Endodermal cell (in vitro differentiated cells): ENCODE measurements at regions not wholly inside any gene's neighbourhood (a gene's known extent, or its start where the extent isn't known, plus 50 kb on each side); places are given as distances from the start of the nearest gene placed in this dataset.

Source experiments
- DNase-seq: peaks from one replicate; pipeline ENCODE4 v3.0.0-alpha.2; 2017
- H3K27ac ChIP-seq: 2 replicates; pipeline ENCODE4 v1.5.1; 2013; ENCODE audit warnings: mild to moderate bottlenecking, low read depth, low read length, moderate library complexity
- H3K27me3 ChIP-seq: 2 replicates; pipeline ENCODE4 v1.6.1; 2013; ENCODE audit warnings: mild to moderate bottlenecking, low read length, moderate library complexity; ENCODE audit not compliant: insufficient read depth, control insufficient read depth, poor library complexity, severe bottlenecking
- H3K36me3 ChIP-seq: 2 replicates; pipeline ENCODE4 v1.7.0; 2013; ENCODE audit warnings: mild to moderate bottlenecking, low read length, moderate library complexity; ENCODE audit not compliant: control insufficient read depth, insufficient read depth
- H3K4me1 ChIP-seq: one replicate; pipeline ENCODE4 v1.7.0; 2013; ENCODE audit warnings: low read length; ENCODE audit not compliant: control insufficient read depth, insufficient read depth
- H3K4me3 ChIP-seq: 2 replicates; pipeline ENCODE4 v1.5.1; 2013; ENCODE audit warnings: mild to moderate bottlenecking, low read length, moderate library complexity
- H3K9ac ChIP-seq: 2 replicates; pipeline ENCODE4 v1.6.1; 2013; ENCODE audit warnings: mild to moderate bottlenecking, low read length, moderate library complexity; ENCODE audit not compliant: poor library complexity, severe bottlenecking; ENCODE audit errors: extremely low read depth
- H3K9me3 ChIP-seq: 2 replicates; pipeline ENCODE4 v1.6.1; 2013; ENCODE audit warnings: mild to moderate bottlenecking, low read length, moderate library complexity; ENCODE audit not compliant: control insufficient read depth
- H3K27ac Mint-ChIP-seq: 2 replicates; pipeline ENCODE4 v1.8.0; 2020; ENCODE audit warnings: mixed read lengths
- H3K27me3 Mint-ChIP-seq: 2 replicates; pipeline ENCODE4 v1.8.0; 2021; ENCODE audit warnings: mild to moderate bottlenecking, mixed read lengths; ENCODE audit not compliant: insufficient read depth
- H3K36me3 Mint-ChIP-seq: 2 replicates; pipeline ENCODE4 v1.8.0; 2020; ENCODE audit warnings: low read depth, mixed read lengths
- H3K4me1 Mint-ChIP-seq: 2 replicates; pipeline ENCODE4 v1.8.0; 2020; ENCODE audit warnings: mixed read lengths
- H3K4me3 Mint-ChIP-seq: 2 replicates; pipeline ENCODE4 v1.8.0; 2020; ENCODE audit warnings: mild to moderate bottlenecking, moderate library complexity, mixed read lengths
- H3K9me3 Mint-ChIP-seq: 2 replicates; pipeline ENCODE4 v1.8.0; 2020; ENCODE audit warnings: mild to moderate bottlenecking, mixed read lengths
- CTCF ChIP-seq: fragments of 200-600 bp; sonication (generic); conservative IDR thresholded peaks from 2 replicates; pipeline ENCODE4 v1.5.0; 2021; ENCODE audit warnings: antibody characterized with exemption, mild to moderate bottlenecking
- WGBS, 2 experiments: methylation state at CpG; one replicate each; pipeline versions ENCODE4 v1.1.5 to v1.1.7; 2013; ENCODE audit warnings: missing lambda C conversion rate in 2 of 2, mixed read lengths in 1 of 2; ENCODE audit not compliant: insufficient coverage in 1 of 2, insufficient read length in 1 of 2; 5-methylcytosine and 5-hydroxymethylcytosine counted together

- H3K4me3 Mint-ChIP-seq, result no peak overlapping the region
- no peaks in the 10 kb centered on the region for H3K27me3 ChIP-seq
- no peak for DNase-seq
- no peak for TF ChIP-seq CTCF
- H3K9me3 Mint-ChIP-seq, result peaks cover 9% of the 10 kb centered on the region
- H3K27ac ChIP-seq, result no peak overlapping the region
- peaks cover 7% of the 10 kb centered on the region for H3K4me1 Mint-ChIP-seq
- no peak overlapping the region for H3K27ac Mint-ChIP-seq
- no peaks in the 10 kb centered on the region for H3K27me3 Mint-ChIP-seq
- H3K36me3 ChIP-seq, result peaks cover 8% of the 10 kb centered on the region
- H3K9ac ChIP-seq, result no peak overlapping the region
- WGBS, 2 experiments, result 95 to 97% methylated on average over 2 to 6 of the region's 6 CpGs
- H3K9me3 ChIP-seq, result peaks cover 25% of the 10 kb centered on the region
- peaks cover 6% of the 10 kb centered on the region for H3K36me3 Mint-ChIP-seq
- H3K4me1 ChIP-seq, result peaks cover 7% of the 10 kb centered on the region
- H3K4me3 ChIP-seq, result no peak overlapping the region
Observed at GRCh38 chr9:2565676-2566340, 55.8 kb upstream of the VLDLR start.

- TF ChIP-seq CTCF, result no peak
Observed at GRCh38 chr9:2567922-2568321, 53.7 kb upstream of the VLDLR start.

GRCh38 chr9:2568689-2569088 lies 52.9 kb upstream of the VLDLR start:
- no peak overlapping the region for H3K4me3 ChIP-seq
- Mint-ChIP-seq H3K27me3 (no peaks in the 10 kb centered on the region), H3K4me3 (no peak overlapping the region), H3K9me3 (no peaks in the 10 kb centered on the region), H3K36me3 (no peaks in the 10 kb centered on the region), H3K4me1 (peaks cover 10% of the 10 kb centered on the region), H3K27ac (no peak overlapping the region)
- no peak overlapping the region for H3K27ac ChIP-seq
- peaks cover 11% of the 10 kb centered on the region for H3K9me3 ChIP-seq
- no peak for TF ChIP-seq CTCF
- no peak for DNase-seq
- no peaks in the 10 kb centered on the region for H3K27me3 ChIP-seq
- H3K9ac ChIP-seq, result no peak overlapping the region
- H3K36me3 ChIP-seq, result peaks cover 7% of the 10 kb centered on the region
- peaks cover 12% of the 10 kb centered on the region for H3K4me1 ChIP-seq

More at GRCh38 chr9:2567922-2568321, 53.7 kb upstream of the VLDLR start:
- Histone ChIP-seq H3K36me3 (peaks cover 8% of the 10 kb centered on the region), H3K9me3 (peaks cover 15% of the 10 kb centered on the region), H3K9ac (no peak overlapping the region), H3K27me3 (no peaks in the 10 kb centered on the region), H3K4me1 (peaks cover 9% of the 10 kb centered on the region), H3K27ac (no peak overlapping the region), H3K4me3 (no peak overlapping the region)
- no peak for DNase-seq
- H3K36me3 Mint-ChIP-seq, result no peaks in the 10 kb centered on the region
- no peaks in the 10 kb centered on the region for H3K27me3 Mint-ChIP-seq
- H3K4me1 Mint-ChIP-seq, result peaks cover 7% of the 10 kb centered on the region
- no peak overlapping the region for H3K27ac Mint-ChIP-seq
- no peaks in the 10 kb centered on the region for H3K9me3 Mint-ChIP-seq
- no peak overlapping the region for H3K4me3 Mint-ChIP-seq
